ENCODE measurements at regions not wholly inside any gene's neighbourhood (a gene's known extent, or its start where the extent isn't known, plus 50 kb on each side); places are given as distances from the start of the nearest gene placed in this dataset.

DNA sequence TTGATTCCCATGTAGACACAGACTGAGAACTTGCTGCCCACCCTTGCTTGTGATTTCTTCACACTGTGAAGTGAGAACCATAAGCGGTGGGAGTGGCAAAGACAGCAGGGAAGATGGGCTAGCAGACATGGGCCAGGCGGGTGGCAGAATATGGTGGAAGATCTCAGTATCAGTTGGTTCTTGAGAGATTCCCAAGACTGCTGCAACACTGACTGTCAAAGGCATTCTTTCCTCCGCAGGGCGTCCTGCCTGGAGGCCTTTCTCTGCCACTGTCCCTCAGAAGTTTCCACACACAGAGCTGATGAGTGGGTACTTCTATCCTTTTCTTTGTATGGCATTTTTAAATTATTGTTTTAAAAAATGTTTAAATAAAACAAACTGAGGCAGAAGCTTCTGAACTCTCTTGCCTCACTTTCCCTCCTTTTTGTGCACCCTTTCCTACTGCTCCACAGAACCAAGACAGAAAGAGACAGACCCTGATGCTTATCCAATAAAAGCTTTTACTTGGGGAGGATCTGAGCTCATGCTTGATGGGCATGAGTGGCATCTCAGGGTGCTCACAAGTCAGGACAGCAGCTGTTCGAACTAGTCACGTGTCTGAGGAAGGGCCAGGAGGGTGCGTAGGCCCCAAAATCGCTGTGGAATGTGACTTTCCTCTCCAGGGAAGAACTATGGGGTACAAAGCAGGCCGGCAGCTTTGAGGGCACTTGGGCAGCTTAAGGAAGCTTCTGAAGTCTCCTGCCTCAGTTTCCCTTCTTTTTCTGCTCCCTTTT lies 104.7 kb upstream of the PCGF5 start:
- TF ChIP-seq CTCF (IDR thresholded peaks at IDR 0.05) (no peak), EP300 (IDR thresholded peaks at IDR 0.05) (no peak), POLR2A (IDR thresholded peaks at IDR 0.05) (no peak), POLR2AphosphoS5 (IDR thresholded peaks at IDR 0.05) (no peak)

All from sigmoid colon (tissue), 4 donors.